MM.1S (cell line): ENCODE measurements at regions not wholly inside any gene's neighbourhood (a gene's known extent, or its start where the extent isn't known, plus 50 kb on each side); places are given as distances from the start of the nearest gene placed in this dataset.

Experiments
- EZH2 ChIP-seq: fragments of 300-600 bp; sonication (generic); optimal IDR thresholded peaks from 2 replicates; pipeline ENCODE3; 2017; ENCODE audit warnings: low read depth, mild to moderate bottlenecking, antibody characterized with exemption, low read length, mixed read lengths
- EZH2phosphoT487 ChIP-seq: fragments of 300-600 bp; sonication (generic); IDR thresholded peaks from 2 replicates; pipeline ENCODE4 v1.6.1; 2018; ENCODE audit warnings: antibody characterized with exemption, low read length
- TF ChIP-seq, protein P1 (sequence below): fragments of 300-600 bp; sonication (generic); IDR thresholded peaks from 2 replicates; pipeline ENCODE4 v1.5.1; 2016; ENCODE audit warnings: antibody characterized with exemption, low read length, mixed read lengths

DNA sequence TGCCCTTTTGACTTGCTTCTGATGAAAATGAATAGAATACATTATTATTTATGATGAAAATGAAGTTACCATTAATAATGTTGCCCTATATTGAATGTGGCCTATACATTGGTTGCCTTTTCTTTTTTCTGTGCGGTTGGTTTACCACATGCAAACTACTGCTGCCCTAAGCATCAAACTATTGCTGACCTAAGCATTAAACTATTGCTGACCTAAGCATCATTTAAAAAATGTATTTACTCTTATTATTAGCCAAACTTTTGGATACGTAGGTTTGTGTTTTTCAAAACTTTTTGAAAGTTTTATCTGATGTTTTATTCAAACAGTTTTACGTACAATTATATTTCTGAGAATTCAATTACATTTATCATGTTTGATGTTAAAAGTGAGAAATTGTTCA is 76.0 kb upstream of the CDH10 start:
- TF ChIP-seq, protein P1, sequence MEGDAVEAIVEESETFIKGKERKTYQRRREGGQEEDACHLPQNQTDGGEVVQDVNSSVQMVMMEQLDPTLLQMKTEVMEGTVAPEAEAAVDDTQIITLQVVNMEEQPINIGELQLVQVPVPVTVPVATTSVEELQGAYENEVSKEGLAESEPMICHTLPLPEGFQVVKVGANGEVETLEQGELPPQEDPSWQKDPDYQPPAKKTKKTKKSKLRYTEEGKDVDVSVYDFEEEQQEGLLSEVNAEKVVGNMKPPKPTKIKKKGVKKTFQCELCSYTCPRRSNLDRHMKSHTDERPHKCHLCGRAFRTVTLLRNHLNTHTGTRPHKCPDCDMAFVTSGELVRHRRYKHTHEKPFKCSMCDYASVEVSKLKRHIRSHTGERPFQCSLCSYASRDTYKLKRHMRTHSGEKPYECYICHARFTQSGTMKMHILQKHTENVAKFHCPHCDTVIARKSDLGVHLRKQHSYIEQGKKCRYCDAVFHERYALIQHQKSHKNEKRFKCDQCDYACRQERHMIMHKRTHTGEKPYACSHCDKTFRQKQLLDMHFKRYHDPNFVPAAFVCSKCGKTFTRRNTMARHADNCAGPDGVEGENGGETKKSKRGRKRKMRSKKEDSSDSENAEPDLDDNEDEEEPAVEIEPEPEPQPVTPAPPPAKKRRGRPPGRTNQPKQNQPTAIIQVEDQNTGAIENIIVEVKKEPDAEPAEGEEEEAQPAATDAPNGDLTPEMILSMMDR, result no peak
- TF ChIP-seq EZH2 (no peak), EZH2phosphoT487 (no peak)
